ENCODE measurements at regions not wholly inside any gene's neighbourhood (a gene's known extent, or its start where the extent isn't known, plus 50 kb on each side); places are given as distances from the start of the nearest gene placed in this dataset.
"Not testable (repeated sequence)": the region's sequence is repeated elsewhere in the genome, so short reads cannot be mapped to it uniquely, and the experiment has no call there.

- H3K4me2 ChIP-seq (ENCODE audit: low read length), result no peak overlapping the region
- H4K20me1 ChIP-seq (ENCODE audit: insufficient read depth, low read length), result no peaks in the 10 kb centered on the region
- TF ChIP-seq, protein P1, sequence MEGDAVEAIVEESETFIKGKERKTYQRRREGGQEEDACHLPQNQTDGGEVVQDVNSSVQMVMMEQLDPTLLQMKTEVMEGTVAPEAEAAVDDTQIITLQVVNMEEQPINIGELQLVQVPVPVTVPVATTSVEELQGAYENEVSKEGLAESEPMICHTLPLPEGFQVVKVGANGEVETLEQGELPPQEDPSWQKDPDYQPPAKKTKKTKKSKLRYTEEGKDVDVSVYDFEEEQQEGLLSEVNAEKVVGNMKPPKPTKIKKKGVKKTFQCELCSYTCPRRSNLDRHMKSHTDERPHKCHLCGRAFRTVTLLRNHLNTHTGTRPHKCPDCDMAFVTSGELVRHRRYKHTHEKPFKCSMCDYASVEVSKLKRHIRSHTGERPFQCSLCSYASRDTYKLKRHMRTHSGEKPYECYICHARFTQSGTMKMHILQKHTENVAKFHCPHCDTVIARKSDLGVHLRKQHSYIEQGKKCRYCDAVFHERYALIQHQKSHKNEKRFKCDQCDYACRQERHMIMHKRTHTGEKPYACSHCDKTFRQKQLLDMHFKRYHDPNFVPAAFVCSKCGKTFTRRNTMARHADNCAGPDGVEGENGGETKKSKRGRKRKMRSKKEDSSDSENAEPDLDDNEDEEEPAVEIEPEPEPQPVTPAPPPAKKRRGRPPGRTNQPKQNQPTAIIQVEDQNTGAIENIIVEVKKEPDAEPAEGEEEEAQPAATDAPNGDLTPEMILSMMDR (IDR thresholded peaks at IDR 0.05; ENCODE audit: low read depth, low read length), result no peak
- TF ChIP-seq EZH2phosphoT487 (IDR thresholded peaks at IDR 0.05; ENCODE audit: low read depth), result no peak
- no peaks in the 10 kb centered on the region for H3K79me2 ChIP-seq (ENCODE audit: low read length)
- H3K4me1 ChIP-seq (ENCODE audit: low read length), result no peaks in the 10 kb centered on the region
- no peaks in the 10 kb centered on the region for H3K9me3 ChIP-seq (ENCODE audit: insufficient read depth, low read length)
- H3K27ac ChIP-seq (ENCODE audit: low read length), result no peak overlapping the region
- H3K27me3 ChIP-seq (ENCODE audit: low read depth, low read length), result no peaks in the 10 kb centered on the region
- H3K9ac ChIP-seq (ENCODE audit: low read length), result no peak overlapping the region
- no peaks in the 10 kb centered on the region for H3K36me3 ChIP-seq (replicated peaks; ENCODE audit: low read depth, low read length)
- H2AFZ ChIP-seq (ENCODE audit: low read depth, low read length), result no peak overlapping the region
- H3K4me3 ChIP-seq (ENCODE audit: low read length), result no peak overlapping the region
Measured at GRCh38 chr2:22134421-22134820, 1010.7 kb downstream of the TDRD15 start.

- no peaks in the 10 kb centered on the region for H3K4me1 ChIP-seq (ENCODE audit: low read length)
- H2AFZ ChIP-seq (ENCODE audit: low read depth, low read length), result no peak overlapping the region
- TF ChIP-seq, protein P1 (IDR thresholded peaks at IDR 0.05; ENCODE audit: low read depth, low read length), result no peak
- no peak for TF ChIP-seq EZH2phosphoT487 (IDR thresholded peaks at IDR 0.05; ENCODE audit: low read depth)
- no peaks in the 10 kb centered on the region for H3K79me2 ChIP-seq (ENCODE audit: low read length)
- H3K27me3 ChIP-seq (ENCODE audit: low read depth, low read length), result no peaks in the 10 kb centered on the region
- H4K20me1 ChIP-seq (ENCODE audit: insufficient read depth, low read length), result no peaks in the 10 kb centered on the region
- H3K4me3 ChIP-seq (ENCODE audit: low read length), result no peak overlapping the region
- no peak overlapping the region for H3K9ac ChIP-seq (ENCODE audit: low read length)
- no peaks in the 10 kb centered on the region for H3K9me3 ChIP-seq (ENCODE audit: insufficient read depth, low read length)
- no peak overlapping the region for H3K27ac ChIP-seq (ENCODE audit: low read length)
- H3K4me2 ChIP-seq (ENCODE audit: low read length), result no peak overlapping the region
- H3K36me3 ChIP-seq (replicated peaks; ENCODE audit: low read depth, low read length), result no peaks in the 10 kb centered on the region
Measured at GRCh38 chr2:22136446-22136845, 1012.7 kb downstream of the TDRD15 start.

- no peaks in the 10 kb centered on the region for H3K9me3 ChIP-seq (ENCODE audit: insufficient read depth, low read length)
- H3K9ac ChIP-seq (ENCODE audit: low read length), result no peak overlapping the region
- H3K79me2 ChIP-seq (ENCODE audit: low read length), result no peaks in the 10 kb centered on the region
- no peak overlapping the region for H2AFZ ChIP-seq (ENCODE audit: low read depth, low read length)
- no peak overlapping the region for H3K4me3 ChIP-seq (ENCODE audit: low read length)
- H3K27me3 ChIP-seq (ENCODE audit: low read depth, low read length), result no peaks in the 10 kb centered on the region
- H3K27ac ChIP-seq (ENCODE audit: low read length), result no peak overlapping the region
- H4K20me1 ChIP-seq (ENCODE audit: insufficient read depth, low read length), result no peaks in the 10 kb centered on the region
- no peak overlapping the region for H3K4me2 ChIP-seq (ENCODE audit: low read length)
- H3K4me1 ChIP-seq (ENCODE audit: low read length), result no peaks in the 10 kb centered on the region
- no peak for TF ChIP-seq EZH2phosphoT487 (IDR thresholded peaks at IDR 0.05; ENCODE audit: low read depth)
- TF ChIP-seq, protein P1 (IDR thresholded peaks at IDR 0.05; ENCODE audit: low read depth, low read length), result no peak
- H3K36me3 ChIP-seq (replicated peaks; ENCODE audit: low read depth, low read length), result no peaks in the 10 kb centered on the region
Measured at GRCh38 chr2:22143840-22144239, 1020.1 kb downstream of the TDRD15 start.

- no peak for TF ChIP-seq EZH2phosphoT487 (IDR thresholded peaks at IDR 0.05; ENCODE audit: low read depth)
- TF ChIP-seq, protein P1 (IDR thresholded peaks at IDR 0.05; ENCODE audit: low read depth, low read length), result no peak
- Histone ChIP-seq H3K9ac (ENCODE audit: low read length) (no peak overlapping the region), H3K79me2 (ENCODE audit: low read length) (no peaks in the 10 kb centered on the region), H3K4me3 (ENCODE audit: low read length) (no peak overlapping the region), H4K20me1 (ENCODE audit: insufficient read depth, low read length) (no peaks in the 10 kb centered on the region), H3K4me2 (ENCODE audit: low read length) (no peak overlapping the region), H3K9me3 (ENCODE audit: insufficient read depth, low read length) (no peaks in the 10 kb centered on the region), H3K4me1 (ENCODE audit: low read length) (no peaks in the 10 kb centered on the region), H3K27ac (ENCODE audit: low read length) (no peak overlapping the region), H3K36me3 (replicated peaks; ENCODE audit: low read depth, low read length) (no peaks in the 10 kb centered on the region), H2AFZ (ENCODE audit: low read depth, low read length) (no peak overlapping the region), H3K27me3 (ENCODE audit: low read depth, low read length) (no peaks in the 10 kb centered on the region)
Measured at GRCh38 chr2:22153931-22154613, 1030.3 kb downstream of the TDRD15 start.

GRCh38 chr2:22156661-22157060 is 1032.9 kb downstream of the TDRD15 start:
- H3K9ac ChIP-seq (ENCODE audit: low read length); H3K4me1 ChIP-seq (ENCODE audit: low read length); H3K27ac ChIP-seq (ENCODE audit: low read length): not testable (repeated sequence)

More at GRCh38 chr2:22156661-22157060, 1032.9 kb downstream of the TDRD15 start:
- not testable (repeated sequence) for H3K36me3 ChIP-seq (replicated peaks; ENCODE audit: low read depth, low read length); H3K27me3 ChIP-seq (ENCODE audit: low read depth, low read length); H3K4me2 ChIP-seq (ENCODE audit: low read length); H3K4me3 ChIP-seq (ENCODE audit: low read length); H3K79me2 ChIP-seq (ENCODE audit: low read length); H3K9me3 ChIP-seq (ENCODE audit: insufficient read depth, low read length); H4K20me1 ChIP-seq (ENCODE audit: insufficient read depth, low read length); H2AFZ ChIP-seq (ENCODE audit: low read depth, low read length)
